Mucosa of descending colon (tissue), 3 donors: ENCODE measurements at regions not wholly inside any gene's neighbourhood (a gene's known extent, or its start where the extent isn't known, plus 50 kb on each side); places are given as distances from the start of the nearest gene placed in this dataset.

Experiments
- ATAC-seq: fragments of 200-7000 bp; cut with Tn5 transposase; one replicate; pipeline ENCODE4 v1.9.1; 2020; ENCODE audit warnings: mild to moderate bottlenecking, moderate library complexity
- DNase-seq, 3 donors: peaks; one replicate each; pipeline ENCODE4 v3.0.0-alpha.2; 2020
- H3K36me3 ChIP-seq: fragments of 200-600 bp; one replicate; pipeline ENCODE4 v1.8.0; 2021; ENCODE audit warnings: low read depth, mild to moderate bottlenecking
- H3K4me1 ChIP-seq: fragments of 200-600 bp; one replicate; pipeline ENCODE4 v1.8.0; 2021; ENCODE audit warnings: low read depth, mild to moderate bottlenecking
- H3K4me3 ChIP-seq: fragments of 200-600 bp; one replicate; pipeline ENCODE4 v1.8.0; 2021; ENCODE audit warnings: mild to moderate bottlenecking
- H3K9me3 ChIP-seq: fragments of 200-600 bp; one replicate; pipeline ENCODE4 v1.8.0; 2021; ENCODE audit warnings: mild to moderate bottlenecking
- intact Hi-C, 2 donors: fragments of 100-400 bp; cut with DNase I in 1 of 2; cut with micrococcal nuclease in 1 of 2; formaldehyde crosslinking; loops; one replicate each; pipeline versions ENCODE4 v1.11.0 to v1.11.1; 2022; cut with DNase I, micrococcal nuclease
- TF ChIP-seq, protein P1 (sequence below): fragments of 200-600 bp; IDR thresholded peaks from one replicate; pipeline ENCODE4 v1.8.0; 2022; ENCODE audit warnings: antibody characterized with exemption, mild to moderate bottlenecking
- donor health status: DM: no; HTN: no; CAD: no; lungs with moderate emphysema.
- donor health status: DM: no; HTN: no; CAD: no.
- donor health status: DM: no; HTN: yes; CAD: no.

DNA sequence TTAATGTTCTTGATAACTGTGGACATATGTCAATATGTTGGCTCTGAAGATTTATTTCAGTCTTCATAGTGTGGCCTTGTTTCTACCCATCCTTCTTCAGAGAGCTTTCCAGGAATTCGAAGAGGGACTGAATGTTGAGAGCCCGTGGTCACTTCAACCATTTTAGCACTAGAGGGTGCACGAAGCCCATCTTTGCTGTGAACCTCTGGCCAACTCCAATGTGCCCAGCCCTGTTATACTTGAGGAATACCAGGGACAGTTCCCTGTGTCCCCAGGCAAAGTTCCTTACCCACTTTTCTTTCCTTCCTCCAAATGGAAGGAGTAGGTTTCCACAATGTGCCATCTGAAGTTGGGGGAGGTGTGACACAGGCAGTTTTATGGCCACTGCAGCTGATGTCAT, 603.5 kb downstream of the RPL10L start:
- Histone ChIP-seq H3K36me3 (no peaks in the 10 kb centered on the region), H3K4me3 (no peak overlapping the region), H3K9me3 (no peaks in the 10 kb centered on the region), H3K4me1 (no peaks in the 10 kb centered on the region)
- ATAC-seq (no peak), DNase-seq (peak in 1 of 3 donors; percentile 19)
- intact Hi-C loops = no loop called here
- TF ChIP-seq, protein P1, sequence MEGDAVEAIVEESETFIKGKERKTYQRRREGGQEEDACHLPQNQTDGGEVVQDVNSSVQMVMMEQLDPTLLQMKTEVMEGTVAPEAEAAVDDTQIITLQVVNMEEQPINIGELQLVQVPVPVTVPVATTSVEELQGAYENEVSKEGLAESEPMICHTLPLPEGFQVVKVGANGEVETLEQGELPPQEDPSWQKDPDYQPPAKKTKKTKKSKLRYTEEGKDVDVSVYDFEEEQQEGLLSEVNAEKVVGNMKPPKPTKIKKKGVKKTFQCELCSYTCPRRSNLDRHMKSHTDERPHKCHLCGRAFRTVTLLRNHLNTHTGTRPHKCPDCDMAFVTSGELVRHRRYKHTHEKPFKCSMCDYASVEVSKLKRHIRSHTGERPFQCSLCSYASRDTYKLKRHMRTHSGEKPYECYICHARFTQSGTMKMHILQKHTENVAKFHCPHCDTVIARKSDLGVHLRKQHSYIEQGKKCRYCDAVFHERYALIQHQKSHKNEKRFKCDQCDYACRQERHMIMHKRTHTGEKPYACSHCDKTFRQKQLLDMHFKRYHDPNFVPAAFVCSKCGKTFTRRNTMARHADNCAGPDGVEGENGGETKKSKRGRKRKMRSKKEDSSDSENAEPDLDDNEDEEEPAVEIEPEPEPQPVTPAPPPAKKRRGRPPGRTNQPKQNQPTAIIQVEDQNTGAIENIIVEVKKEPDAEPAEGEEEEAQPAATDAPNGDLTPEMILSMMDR = no peak

DNA sequence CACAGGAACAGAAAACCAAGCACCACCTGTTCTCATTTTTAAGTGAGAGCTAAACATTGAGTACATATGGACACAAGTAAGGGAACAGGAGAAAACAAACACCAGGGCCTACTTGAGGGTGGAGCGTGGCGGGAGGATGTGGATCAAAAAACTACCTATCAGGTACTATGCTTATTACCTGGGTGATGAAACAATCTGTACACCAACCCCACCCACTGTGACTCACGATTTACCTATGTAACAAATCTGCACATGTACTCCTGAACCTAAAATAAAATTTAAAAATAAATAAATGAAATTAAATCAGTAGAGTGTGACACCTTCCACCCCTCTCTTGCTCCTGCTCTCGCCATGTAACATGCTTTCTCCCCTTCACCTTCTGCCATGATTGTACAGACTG, 615.5 kb downstream of the RPL10L start:
- TF ChIP-seq, protein P1 = no peak
- intact Hi-C loops = no loop called here
- Histone ChIP-seq H3K4me1 (no peaks in the 10 kb centered on the region), H3K36me3 (no peaks in the 10 kb centered on the region), H3K9me3 (no peaks in the 10 kb centered on the region), H3K4me3 (no peak overlapping the region)
- ATAC-seq = no peak
- no peak for DNase-seq

DNA sequence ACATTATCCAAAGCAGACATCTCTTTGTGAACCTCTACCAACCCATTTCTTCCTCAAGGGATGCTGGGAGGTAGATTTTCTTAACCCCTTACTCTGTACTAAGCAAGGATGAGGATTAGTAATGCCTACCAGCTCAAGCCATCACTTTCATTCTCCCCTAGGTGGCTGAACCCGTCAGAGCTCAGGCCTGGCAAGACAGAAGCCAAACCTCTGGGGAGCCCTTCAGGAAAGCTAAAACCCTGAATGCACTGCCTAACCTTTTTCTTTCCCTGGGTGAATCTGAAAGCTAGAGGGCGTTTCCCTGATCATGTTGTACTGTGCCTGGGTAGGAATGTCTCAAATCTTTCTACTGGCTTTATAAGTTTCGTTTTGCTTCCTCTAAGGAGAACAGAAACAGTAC, 617.3 kb downstream of the RPL10L start:
- H3K4me1 ChIP-seq = no peaks in the 10 kb centered on the region
- H3K4me3 ChIP-seq = no peak overlapping the region
- ATAC-seq (no peak), DNase-seq (no peak)
- no peaks in the 10 kb centered on the region for H3K36me3 ChIP-seq
- intact Hi-C loops = no loop called here
- H3K9me3 ChIP-seq = no peaks in the 10 kb centered on the region
- TF ChIP-seq, protein P1 = no peak

DNA sequence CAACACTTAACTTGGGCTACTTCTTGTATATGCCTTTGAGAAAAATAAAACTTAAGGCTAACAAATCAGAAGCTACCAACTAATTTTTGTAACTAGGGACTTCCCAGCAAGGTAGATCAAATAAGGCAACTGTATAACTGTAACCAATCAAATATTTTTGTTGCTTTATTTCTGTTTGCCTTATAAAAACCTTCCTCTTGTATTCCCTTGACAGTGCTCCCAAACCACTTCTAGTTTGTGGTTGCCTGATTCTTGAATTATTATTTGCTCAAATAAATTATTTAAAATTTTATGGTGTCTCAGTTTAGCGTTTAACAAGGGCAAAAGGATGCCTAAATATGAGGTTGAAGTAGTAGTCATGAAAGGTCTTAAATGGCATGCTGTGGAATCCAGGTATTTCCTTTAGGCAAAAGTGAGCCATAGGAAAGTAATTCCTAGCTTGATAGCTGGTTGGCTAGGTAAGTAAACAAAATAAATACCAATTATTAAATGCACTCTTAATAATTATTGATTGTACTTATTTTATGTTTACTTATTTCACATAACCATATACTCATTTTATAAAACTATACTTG, 632.6 kb downstream of the RPL10L start:
- ATAC-seq (no peak), DNase-seq (no peak)
- no peaks in the 10 kb centered on the region for H3K4me1 ChIP-seq
- H3K4me3 ChIP-seq = no peak overlapping the region
- no peaks in the 10 kb centered on the region for H3K36me3 ChIP-seq
- intact Hi-C loops = no loop called here
- TF ChIP-seq, protein P1 = no peak
- no peaks in the 10 kb centered on the region for H3K9me3 ChIP-seq

DNA sequence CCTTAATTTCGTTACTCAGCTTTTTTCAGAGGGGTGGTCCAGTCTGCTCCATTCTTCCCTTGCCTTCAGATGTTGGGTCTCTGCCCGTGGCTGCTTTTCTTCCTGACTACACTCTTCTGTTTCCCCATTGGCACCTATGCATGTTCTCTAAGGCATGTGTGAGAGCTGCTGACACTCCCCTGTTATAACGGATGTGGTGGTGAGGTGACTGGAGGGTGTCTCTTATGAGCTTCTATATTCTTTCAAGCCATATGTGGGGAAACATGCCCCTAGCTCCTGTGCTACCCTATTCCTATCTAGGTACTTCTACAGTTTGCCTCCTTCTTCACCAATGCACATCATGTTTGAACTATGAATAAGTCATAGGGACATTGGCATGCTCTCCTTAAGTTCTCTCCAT, 643.2 kb downstream of the RPL10L start:
- intact Hi-C loops = no loop called here
- no peaks in the 10 kb centered on the region for H3K36me3 ChIP-seq
- H3K4me1 ChIP-seq = no peaks in the 10 kb centered on the region
- H3K4me3 ChIP-seq = no peak overlapping the region
- peaks cover 6% of the 10 kb centered on the region for H3K9me3 ChIP-seq
- DNase-seq = no peak
- TF ChIP-seq, protein P1 = no peak
- ATAC-seq = no peak

DNA sequence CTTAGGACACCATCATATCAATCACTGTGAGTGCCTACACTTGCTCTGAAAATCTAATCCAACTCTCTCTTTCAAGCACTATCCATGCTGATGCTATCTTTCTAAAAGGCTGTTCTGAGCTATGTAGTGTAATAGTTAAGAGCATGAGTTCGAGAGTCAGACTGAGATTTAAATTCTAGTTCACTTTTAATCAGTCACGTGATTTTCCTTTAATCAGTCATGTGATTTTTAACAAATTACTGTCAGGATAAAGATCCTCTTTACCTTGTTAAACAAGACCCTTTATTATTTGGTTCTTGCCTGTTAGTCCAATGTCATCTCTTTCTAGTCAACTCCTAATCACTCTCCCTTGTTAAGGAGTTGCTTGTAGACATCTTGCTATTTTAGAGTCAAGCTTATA, 653.0 kb downstream of the RPL10L start:
- ATAC-seq = no peak
- Histone ChIP-seq H3K9me3 (no peaks in the 10 kb centered on the region), H3K4me3 (no peak overlapping the region), H3K36me3 (no peaks in the 10 kb centered on the region), H3K4me1 (no peaks in the 10 kb centered on the region)
- TF ChIP-seq, protein P1 = no peak
- no peak for DNase-seq
- intact Hi-C loops = no loop called here
